ENCODE measurements at regions not wholly inside any gene's neighbourhood (a gene's known extent, or its start where the extent isn't known, plus 50 kb on each side); places are given as distances from the start of the nearest gene placed in this dataset.

DNA sequence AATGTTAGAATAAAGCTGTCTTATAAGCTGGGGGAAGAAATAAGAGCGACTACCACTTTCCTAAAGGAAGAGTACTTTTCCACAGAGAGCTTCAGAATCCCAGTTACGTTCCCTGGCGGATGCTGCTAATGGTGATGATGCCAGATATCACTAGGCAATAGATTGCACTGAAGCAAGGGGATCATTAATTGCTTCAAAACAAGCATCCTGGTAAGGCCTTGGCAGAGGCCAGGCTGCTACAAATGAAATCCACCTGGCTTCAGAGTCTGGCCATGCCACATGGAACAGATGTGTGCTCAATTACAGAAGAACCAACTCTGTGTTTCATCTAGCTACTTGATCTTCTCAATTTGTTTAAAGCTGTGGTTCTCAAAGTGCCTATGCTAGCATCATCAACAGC, 129.2 kb upstream of the IL12A start:
- TF ChIP-seq, protein P1, sequence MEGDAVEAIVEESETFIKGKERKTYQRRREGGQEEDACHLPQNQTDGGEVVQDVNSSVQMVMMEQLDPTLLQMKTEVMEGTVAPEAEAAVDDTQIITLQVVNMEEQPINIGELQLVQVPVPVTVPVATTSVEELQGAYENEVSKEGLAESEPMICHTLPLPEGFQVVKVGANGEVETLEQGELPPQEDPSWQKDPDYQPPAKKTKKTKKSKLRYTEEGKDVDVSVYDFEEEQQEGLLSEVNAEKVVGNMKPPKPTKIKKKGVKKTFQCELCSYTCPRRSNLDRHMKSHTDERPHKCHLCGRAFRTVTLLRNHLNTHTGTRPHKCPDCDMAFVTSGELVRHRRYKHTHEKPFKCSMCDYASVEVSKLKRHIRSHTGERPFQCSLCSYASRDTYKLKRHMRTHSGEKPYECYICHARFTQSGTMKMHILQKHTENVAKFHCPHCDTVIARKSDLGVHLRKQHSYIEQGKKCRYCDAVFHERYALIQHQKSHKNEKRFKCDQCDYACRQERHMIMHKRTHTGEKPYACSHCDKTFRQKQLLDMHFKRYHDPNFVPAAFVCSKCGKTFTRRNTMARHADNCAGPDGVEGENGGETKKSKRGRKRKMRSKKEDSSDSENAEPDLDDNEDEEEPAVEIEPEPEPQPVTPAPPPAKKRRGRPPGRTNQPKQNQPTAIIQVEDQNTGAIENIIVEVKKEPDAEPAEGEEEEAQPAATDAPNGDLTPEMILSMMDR (IDR thresholded peaks at IDR 0.05) = no peak
- DNase-seq (no peak), ATAC-seq (no peak)
- Histone ChIP-seq H3K4me3 (no peak overlapping the region), H3K4me1 (peaks cover 6 to 98% (median 82%) of the 10 kb centered on the region in 9 donors), H3K27me3 (no peaks in the 10 kb centered on the region), H3K36me3 (no peaks in the 10 kb centered on the region), H3K9me3 (no peaks in the 10 kb centered on the region), H3K27ac (peak overlapping the region in 9 of 10 donors; percentile 68 to 94 (median 90))
- intact Hi-C loops (cut with DNase I) = loop anchor here in 2 of 10 donors (5.0 to 10.0 kb wide), 2 partner anchors 38 to 95 kb away; no protein-coding TSS in a partner anchor
- 58 to 59% methylated on average over 3 of the region's 3 CpGs for WGBS, 2 donors

DNA sequence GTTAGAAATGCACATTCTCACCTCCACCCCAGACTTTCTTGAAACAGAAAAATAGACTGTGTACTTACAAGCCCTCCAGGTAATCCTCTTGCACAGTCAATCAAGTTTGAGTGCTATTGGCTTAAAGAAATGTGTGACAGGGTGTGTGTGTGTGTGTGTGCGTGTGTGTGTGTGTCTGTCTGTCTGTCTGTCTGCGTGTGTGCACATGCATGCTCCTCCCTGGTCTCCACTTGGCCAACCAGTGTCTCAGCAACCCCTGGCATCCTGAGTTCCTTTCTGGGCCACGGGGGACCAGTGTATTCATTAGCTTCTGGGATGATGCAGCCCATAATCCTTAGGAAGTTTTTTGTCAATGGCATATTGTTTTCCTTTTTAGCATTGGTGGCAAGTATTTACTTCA, 128.8 kb upstream of the IL12A start:
- Histone ChIP-seq H3K27ac (peak overlapping the region in 9 of 10 donors; percentile 68 to 94 (median 90)), H3K9me3 (no peaks in the 10 kb centered on the region), H3K4me1 (peaks cover 6 to 97% (median 81%) of the 10 kb centered on the region in 9 donors), H3K36me3 (no peaks in the 10 kb centered on the region), H3K4me3 (no peak overlapping the region), H3K27me3 (no peaks in the 10 kb centered on the region)
- WGBS, 2 donors = 27 to 36% methylated on average over 3 of the region's 3 CpGs
- ATAC-seq (no peak), DNase-seq (no peak)
- TF ChIP-seq, protein P1 (IDR thresholded peaks at IDR 0.05) = no peak
- intact Hi-C loops (cut with DNase I) = loop anchor here in 2 of 10 donors (5.0 to 10.0 kb wide), 2 partner anchors 37 to 95 kb away; no protein-coding TSS in a partner anchor

DNA sequence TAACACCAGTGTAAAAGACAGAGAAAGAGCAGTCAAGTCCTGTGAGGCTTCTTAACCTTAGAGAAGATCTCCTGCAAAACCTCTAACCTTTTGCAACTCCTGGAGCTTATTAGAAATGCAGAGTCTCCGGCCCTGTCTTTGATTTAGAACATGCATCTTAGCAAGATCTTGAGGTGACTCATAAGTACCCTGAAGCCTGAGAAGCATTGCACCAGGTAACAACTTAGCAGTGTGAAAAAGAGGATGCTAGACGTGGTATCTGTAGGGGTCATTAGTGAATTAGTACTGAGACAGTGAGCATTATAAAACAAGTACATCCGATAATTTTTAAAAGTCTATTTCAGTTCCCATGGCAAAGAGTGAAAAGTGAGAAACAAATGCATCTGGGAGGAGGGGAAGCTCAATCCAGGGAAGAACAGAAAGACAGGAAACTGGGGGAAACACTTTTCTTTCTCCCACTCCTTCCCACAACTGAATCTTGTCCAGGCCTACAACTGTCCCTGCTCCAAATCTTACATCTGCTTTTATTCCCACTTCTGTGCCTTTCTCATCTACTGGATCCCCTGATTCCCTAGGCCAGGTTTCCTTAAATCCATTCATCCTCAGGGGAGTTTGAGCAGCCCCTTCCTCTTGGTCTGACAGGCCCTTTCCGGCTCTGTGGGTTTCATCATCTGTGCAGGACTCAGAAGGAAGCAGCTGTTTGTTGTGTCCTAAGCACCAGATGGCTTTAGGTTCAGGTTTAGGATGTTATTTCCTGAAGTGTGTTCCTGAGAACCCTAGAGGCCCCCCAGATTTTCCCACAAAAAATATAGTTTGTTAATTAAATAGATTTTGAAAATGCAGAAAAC, 128.1 kb upstream of the IL12A start:
- TF ChIP-seq, protein P1 (IDR thresholded peaks at IDR 0.05) = no peak
- peak in 3 of 8 donors; percentile 8 to 20 (median 17) for ATAC-seq
- 30 to 43% methylated on average over 4 of the region's 4 CpGs for WGBS, 2 donors
- H3K36me3 ChIP-seq = no peaks in the 10 kb centered on the region
- peak overlapping the region in 9 of 10 donors; percentile 42 to 94 (median 68) for H3K27ac ChIP-seq
- DNase-seq = no peak
- H3K4me3 ChIP-seq = no peak overlapping the region
- intact Hi-C loops (cut with DNase I) = no loop called here
- peaks cover 6 to 97% (median 80%) of the 10 kb centered on the region in 9 donors for H3K4me1 ChIP-seq
- no peaks in the 10 kb centered on the region for H3K27me3 ChIP-seq
- no peaks in the 10 kb centered on the region for H3K9me3 ChIP-seq

DNA sequence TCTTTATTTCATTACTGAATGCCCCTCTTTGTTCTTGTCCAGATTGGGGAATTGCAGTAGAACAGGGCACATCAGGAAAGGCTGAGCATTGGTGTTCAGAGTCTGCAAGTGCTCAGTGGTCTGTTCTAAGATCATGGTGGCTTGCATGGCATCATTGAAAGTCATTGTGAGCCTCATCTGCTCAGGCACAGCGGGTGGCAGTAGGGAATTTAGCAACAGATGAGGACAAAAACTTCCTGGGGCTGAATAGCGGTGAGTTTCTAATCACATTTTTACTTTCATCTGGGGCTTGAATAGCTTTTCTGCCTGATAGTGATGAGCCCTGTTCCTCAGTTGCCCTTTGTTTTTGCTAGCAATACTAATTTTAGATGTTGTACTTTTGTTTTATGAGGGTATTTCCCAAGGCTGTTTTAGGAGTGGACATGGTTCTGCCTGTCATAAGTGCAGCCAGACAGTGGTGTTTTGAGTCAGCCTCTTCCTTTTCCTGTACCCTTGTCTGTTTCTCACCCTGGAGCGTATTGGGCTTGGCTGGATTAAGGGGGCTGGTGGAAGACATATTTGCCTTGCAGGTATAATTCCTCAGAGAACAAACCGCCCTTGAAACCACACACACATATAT, 127.2 kb upstream of the IL12A start:
- no peaks in the 10 kb centered on the region for H3K36me3 ChIP-seq
- peaks cover 6 to 97% (median 80%) of the 10 kb centered on the region in 9 donors for H3K4me1 ChIP-seq
- no peak for DNase-seq
- intact Hi-C loops (cut with DNase I) = no loop called here
- WGBS, 2 donors = 63 to 73% methylated on average over 4 of the region's 4 CpGs
- no peaks in the 10 kb centered on the region for H3K27me3 ChIP-seq
- peak overlapping the region in 9 of 10 donors; percentile 42 to 94 (median 65) for H3K27ac ChIP-seq
- TF ChIP-seq, protein P1 (IDR thresholded peaks at IDR 0.05) = no peak
- no peak overlapping the region for H3K4me3 ChIP-seq
- H3K9me3 ChIP-seq = no peaks in the 10 kb centered on the region
- no peak for ATAC-seq
